CD4-positive, alpha-beta memory T cell (primary cell): ENCODE measurements at regions not wholly inside any gene's neighbourhood (a gene's known extent, or its start where the extent isn't known, plus 50 kb on each side); places are given as distances from the start of the nearest gene placed in this dataset.
"Not testable (repeated sequence)": the region's sequence is repeated elsewhere in the genome, so short reads cannot be mapped to it uniquely, and the experiment has no call there.

Experiments
- CTCF ChIA-PET: fragments of 350-600 bp; sonication (Branson Sonifier 250); formaldehyde crosslinking; loops from one replicate; lab custom pipeline; 2021; ENCODE audit warnings: inconsistent platforms; ENCODE audit not compliant: partially characterized antibody; lab: Charles Lee
- POLR2A ChIA-PET: fragments of 350-600 bp; sonication (Branson Sonifier 250); formaldehyde crosslinking; loops from one replicate; lab custom pipeline; 2021; ENCODE audit not compliant: partially characterized antibody; lab: Charles Lee
- DNase-seq, 5 donors: peaks; one replicate each; pipeline versions ENCODE4 v3.0.0 to v3.0.0-alpha.2; 2020 to 2022; ENCODE audit warnings: mixed read lengths in 1 of 5
- H3K27ac ChIP-seq: one replicate; pipeline ENCODE4 v1.7.0; 2013; ENCODE audit warnings: low read depth, low read length
- H3K27me3 ChIP-seq: 2 replicates; pipeline ENCODE4 v1.7.0; 2013; ENCODE audit warnings: mild to moderate bottlenecking, low read length, moderate library complexity; ENCODE audit not compliant: insufficient read depth
- H3K36me3 ChIP-seq: 2 replicates; pipeline ENCODE4 v1.7.0; 2013; ENCODE audit warnings: mild to moderate bottlenecking, low read length, moderate library complexity; ENCODE audit not compliant: insufficient read depth
- H3K4me1 ChIP-seq: 2 replicates; pipeline ENCODE4 v1.7.0; 2013; ENCODE audit warnings: mild to moderate bottlenecking, low read length, moderate library complexity; ENCODE audit not compliant: insufficient read depth
- H3K4me3 ChIP-seq, 2 donors: one replicate each; pipeline ENCODE4 v1.7.0; 2013; ENCODE audit warnings: low read length in 2 of 2, mild to moderate bottlenecking in 1 of 2
- H3K9me3 ChIP-seq, 2 donors: one replicate each; pipeline ENCODE4 v1.7.0; 2013; ENCODE audit warnings: low read length in 2 of 2, control low read depth in 1 of 2; ENCODE audit not compliant: control insufficient read depth in 1 of 2
- H3K27ac Mint-ChIP-seq, 7 donors: one replicate each; pipeline ENCODE4 v1.8.0; 2020 to 2021; ENCODE audit warnings: mixed read lengths in 7 of 7, mild to moderate bottlenecking in 6 of 7, inconsistent platforms in 3 of 7, moderate library complexity in 3 of 7
- H3K27me3 Mint-ChIP-seq, 2 donors: one replicate each; pipeline ENCODE4 v1.8.0; 2020 to 2021; ENCODE audit warnings: mixed read lengths in 2 of 2
- H3K36me3 Mint-ChIP-seq, 2 donors: one replicate each; pipeline ENCODE4 v1.8.0; 2020 to 2021; ENCODE audit warnings: mixed read lengths in 2 of 2, inconsistent platforms in 1 of 2, mild to moderate bottlenecking in 1 of 2
- H3K4me1 Mint-ChIP-seq, 4 donors: one replicate each; pipeline ENCODE4 v1.8.0; 2020 to 2021; ENCODE audit warnings: mixed read lengths in 4 of 4, mild to moderate bottlenecking in 1 of 4
- H3K4me3 Mint-ChIP-seq, 8 donors: one replicate each; pipeline ENCODE4 v1.8.0; 2020 to 2021; ENCODE audit warnings: mixed read lengths in 8 of 8, mild to moderate bottlenecking in 7 of 8, moderate library complexity in 6 of 8, inconsistent platforms in 3 of 8
- H3K9me3 Mint-ChIP-seq, 8 donors: one replicate each; pipeline ENCODE4 v1.8.0; 2020 to 2021; ENCODE audit warnings: mixed read lengths in 8 of 8, mild to moderate bottlenecking in 5 of 8, inconsistent platforms in 3 of 8, moderate library complexity in 1 of 8
- intact Hi-C: fragments of 100-400 bp; cut with micrococcal nuclease; formaldehyde crosslinking; loops from one replicate; pipeline ENCODE4 v1.15.1; 2023

- peaks cover 7 to 16% of the 10 kb centered on the region in 2 donors for H3K27me3 Mint-ChIP-seq
- no peak overlapping the region for H3K27ac Mint-ChIP-seq
- CTCF ChIA-PET, result no interaction called here
- no peaks in the 10 kb centered on the region for H3K4me1 Mint-ChIP-seq
- no peak overlapping the region for H3K4me3 Mint-ChIP-seq
- no peaks in the 10 kb centered on the region for H3K9me3 ChIP-seq
- H3K4me3 ChIP-seq, result no peak overlapping the region
- no peak overlapping the region for H3K27ac ChIP-seq
- H3K4me1 ChIP-seq, result no peaks in the 10 kb centered on the region
- POLR2A ChIA-PET, result no interaction called here
- H3K27me3 ChIP-seq, result no peaks in the 10 kb centered on the region
- H3K36me3 ChIP-seq, result no peaks in the 10 kb centered on the region
- intact Hi-C loops, result no loop called here
- H3K9me3 Mint-ChIP-seq, result peaks cover 0 to 3% (median under 1%) of the 10 kb centered on the region in 8 donors
- DNase-seq, result no peak
- H3K36me3 Mint-ChIP-seq, result no peaks in the 10 kb centered on the region
These were observed 76.6 kb upstream of the PROKR2 start for GRCh38 chr20:5393218-5393870.

DNA sequence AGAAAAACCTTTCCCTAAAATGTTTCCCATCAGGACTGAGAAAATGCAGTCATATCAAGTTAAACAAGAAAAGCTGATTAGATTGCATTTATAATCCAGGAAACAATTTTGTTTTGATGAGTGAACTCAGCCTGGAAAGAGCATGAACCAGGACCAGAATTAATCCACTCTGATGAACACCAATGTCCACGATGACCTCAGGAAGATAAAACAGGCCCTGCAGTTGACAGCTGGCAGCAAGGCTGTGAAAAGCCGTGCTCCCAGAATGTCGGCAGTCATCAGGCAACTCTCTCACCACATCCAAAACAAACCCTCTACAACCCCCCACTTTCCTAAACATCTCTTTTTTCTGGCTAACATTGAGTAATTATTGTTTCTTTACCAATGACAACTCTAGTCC, 74.0 kb upstream of the PROKR2 start:
- ChIA-PET CTCF (no interaction called here), POLR2A (no interaction called here)
- Mint-ChIP-seq H3K9me3 (peaks cover 0 to 10% (median 3%) of the 10 kb centered on the region in 8 donors), H3K36me3 (no peaks in the 10 kb centered on the region), H3K4me1 (no peaks in the 10 kb centered on the region), H3K4me3 (no peak overlapping the region), H3K27ac (no peak overlapping the region), H3K27me3 (peaks cover 13 to 18% of the 10 kb centered on the region in 2 donors)
- no peak for DNase-seq
- Histone ChIP-seq H3K27me3 (no peaks in the 10 kb centered on the region), H3K9me3 (no peaks in the 10 kb centered on the region), H3K36me3 (no peaks in the 10 kb centered on the region), H3K4me3 (no peak overlapping the region), H3K4me1 (no peaks in the 10 kb centered on the region), H3K27ac (no peak overlapping the region)
- intact Hi-C loops, result no loop called here

DNA sequence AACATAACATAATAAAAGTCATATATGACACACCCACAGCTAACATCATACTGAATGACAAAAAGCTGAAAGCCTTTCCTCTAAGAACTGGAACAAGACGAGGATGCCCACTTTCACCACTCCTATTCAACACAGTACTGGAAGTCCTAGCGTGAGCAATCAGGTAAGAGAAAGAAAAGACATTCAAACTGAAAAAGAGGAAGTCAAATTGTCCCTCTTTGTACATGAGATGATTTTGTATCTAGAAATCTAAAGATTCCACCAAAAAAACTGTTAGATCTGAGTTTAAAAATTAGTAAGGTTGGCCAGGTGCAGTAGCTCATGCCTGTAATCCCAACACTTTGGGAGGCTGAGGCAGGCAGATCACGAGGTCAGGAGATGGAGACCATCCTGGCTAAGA, 70.1 kb upstream of the PROKR2 start:
- H3K4me1 Mint-ChIP-seq, H3K9me3 ChIP-seq, DNase-seq, CTCF ChIA-PET, H3K4me1 ChIP-seq, H3K4me3 Mint-ChIP-seq, H3K36me3 ChIP-seq, H3K4me3 ChIP-seq, POLR2A ChIA-PET, H3K27ac Mint-ChIP-seq, H3K27me3 ChIP-seq, H3K36me3 Mint-ChIP-seq, H3K27ac ChIP-seq, intact Hi-C loops: not testable (repeated sequence)
- Mint-ChIP-seq H3K9me3 (peaks cover 0 to 35% (median 19%) of the 10 kb centered on the region in 8 donors), H3K27me3 (peaks cover 13 to 14% of the 10 kb centered on the region in 2 donors)

GRCh38 chr20:5381527-5381926, 64.8 kb upstream of the PROKR2 start:
- Mint-ChIP-seq H3K9me3 (peaks cover 0 to 27% (median 18%) of the 10 kb centered on the region in 8 donors), H3K27me3 (peaks cover 9 to 15% of the 10 kb centered on the region in 2 donors)
- DNase-seq, H3K4me3 Mint-ChIP-seq, H3K27me3 ChIP-seq, H3K27ac ChIP-seq, H3K36me3 Mint-ChIP-seq, H3K27ac Mint-ChIP-seq, H3K4me1 Mint-ChIP-seq, H3K9me3 ChIP-seq, CTCF ChIA-PET, POLR2A ChIA-PET, H3K4me1 ChIP-seq, H3K36me3 ChIP-seq, H3K4me3 ChIP-seq, intact Hi-C loops: not testable (repeated sequence)

DNA sequence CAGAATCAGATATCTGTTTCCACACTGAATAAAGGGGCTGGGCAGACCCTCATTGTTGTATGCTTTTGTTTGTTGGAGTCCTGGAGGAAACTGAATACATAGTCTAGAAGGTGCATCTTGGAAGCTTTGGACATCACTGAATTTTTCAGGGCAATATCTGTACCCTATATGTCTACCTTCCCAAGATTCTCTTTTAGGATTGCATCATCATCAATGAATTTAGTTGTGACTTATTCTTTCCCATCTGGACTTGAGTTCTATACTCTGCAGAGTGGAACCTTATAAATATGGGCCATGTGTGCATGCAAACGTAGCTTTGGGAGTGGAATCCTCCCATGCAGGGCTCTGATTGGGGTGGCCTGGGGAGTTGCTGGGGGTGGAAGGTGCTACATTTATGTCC, 60.7 kb upstream of the PROKR2 start:
- Histone ChIP-seq H3K4me3 (no peak overlapping the region), H3K9me3 (no peaks in the 10 kb centered on the region), H3K27ac (no peak overlapping the region), H3K27me3 (no peaks in the 10 kb centered on the region), H3K4me1 (no peaks in the 10 kb centered on the region), H3K36me3 (no peaks in the 10 kb centered on the region)
- ChIA-PET CTCF (no interaction called here), POLR2A (no interaction called here)
- H3K27me3 Mint-ChIP-seq, result peaks cover 0 to 8% of the 10 kb centered on the region in 2 donors
- H3K9me3 Mint-ChIP-seq, result peaks cover 0 to 5% (median 0%) of the 10 kb centered on the region in 8 donors
- H3K36me3 Mint-ChIP-seq, result no peaks in the 10 kb centered on the region
- no peak overlapping the region for H3K27ac Mint-ChIP-seq
- no peak overlapping the region for H3K4me3 Mint-ChIP-seq
- DNase-seq, result no peak
- H3K4me1 Mint-ChIP-seq, result no peaks in the 10 kb centered on the region
- intact Hi-C loops, result no loop called here

DNA sequence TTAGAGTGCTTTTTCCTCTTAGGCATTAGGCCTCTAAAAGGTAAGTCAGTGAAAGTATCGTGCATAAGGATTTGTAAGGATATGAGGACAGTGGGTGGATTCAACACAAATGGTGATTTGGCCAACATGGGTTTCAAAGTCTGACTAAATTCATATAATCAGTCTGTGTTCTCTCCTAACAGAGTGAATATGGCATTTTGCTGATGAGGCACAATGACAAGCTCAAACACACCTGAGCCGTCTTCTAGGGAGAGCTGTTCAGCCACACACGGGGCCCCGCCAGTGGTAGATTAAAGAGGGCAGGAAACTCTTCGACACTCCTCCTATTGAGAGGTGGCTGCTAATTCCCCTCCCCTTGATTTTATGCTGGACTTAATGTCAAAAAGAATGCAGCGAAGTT, 59.5 kb upstream of the PROKR2 start:
- no peak overlapping the region for H3K4me3 ChIP-seq
- no peak for DNase-seq
- no peak overlapping the region for H3K27ac Mint-ChIP-seq
- no peaks in the 10 kb centered on the region for H3K4me1 Mint-ChIP-seq
- POLR2A ChIA-PET, result no interaction called here
- CTCF ChIA-PET, result no interaction called here
- no peak overlapping the region for H3K27ac ChIP-seq
- H3K4me3 Mint-ChIP-seq, result no peak overlapping the region
- H3K36me3 Mint-ChIP-seq, result no peaks in the 10 kb centered on the region
- peaks cover 0 to 16% of the 10 kb centered on the region in 2 donors for H3K27me3 Mint-ChIP-seq
- H3K27me3 ChIP-seq, result no peaks in the 10 kb centered on the region
- no peaks in the 10 kb centered on the region for H3K36me3 ChIP-seq
- H3K9me3 Mint-ChIP-seq, result peaks cover 0 to 5% (median 0%) of the 10 kb centered on the region in 8 donors
- no peaks in the 10 kb centered on the region for H3K4me1 ChIP-seq
- intact Hi-C loops, result no loop called here
- H3K9me3 ChIP-seq, result no peaks in the 10 kb centered on the region

DNA sequence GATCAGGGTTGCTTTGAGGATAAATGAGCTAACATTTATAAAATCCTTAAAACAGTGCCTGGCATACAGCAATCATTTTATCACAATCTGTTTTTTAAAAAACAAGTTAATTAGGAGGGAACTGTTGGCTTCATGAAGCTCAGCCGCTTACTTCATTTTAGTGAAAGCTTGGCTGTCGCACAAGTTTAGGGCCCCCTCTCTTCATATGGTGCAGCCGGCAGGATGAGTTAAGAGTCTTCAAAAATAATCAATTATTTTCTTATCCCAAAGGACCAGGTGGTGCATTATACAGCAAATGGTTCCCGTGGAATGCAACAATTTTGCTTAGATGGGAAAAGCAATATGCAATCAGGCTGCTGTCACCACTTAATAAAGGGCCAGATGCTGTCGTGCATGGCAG, 57.4 kb upstream of the PROKR2 start:
- Mint-ChIP-seq H3K4me1 (no peaks in the 10 kb centered on the region), H3K9me3 (peaks cover 0 to 5% (median 0%) of the 10 kb centered on the region in 8 donors), H3K4me3 (no peak overlapping the region), H3K27me3 (peaks cover 0 to 19% of the 10 kb centered on the region in 2 donors), H3K27ac (no peak overlapping the region), H3K36me3 (no peaks in the 10 kb centered on the region)
- Histone ChIP-seq H3K4me1 (no peaks in the 10 kb centered on the region), H3K4me3 (no peak overlapping the region), H3K9me3 (no peaks in the 10 kb centered on the region), H3K36me3 (no peaks in the 10 kb centered on the region), H3K27me3 (no peaks in the 10 kb centered on the region), H3K27ac (no peak overlapping the region)
- intact Hi-C loops, result no loop called here
- ChIA-PET CTCF (no interaction called here), POLR2A (no interaction called here)
- DNase-seq, result no peak
